HG02943 (cell line): ENCODE measurements at regions not wholly inside any gene's neighbourhood (a gene's known extent, or its start where the extent isn't known, plus 50 kb on each side); places are given as distances from the start of the nearest gene placed in this dataset.

ENCODE experiments used
- ATAC-seq: cut with Tn5 transposase; IDR thresholded peaks from one replicate; pipeline ENCODE4 v1.9.1; 2021; ENCODE audit warnings: mild to moderate bottlenecking, low read depth, moderate library complexity; ENCODE audit not compliant: unreplicated experiment

DNA sequence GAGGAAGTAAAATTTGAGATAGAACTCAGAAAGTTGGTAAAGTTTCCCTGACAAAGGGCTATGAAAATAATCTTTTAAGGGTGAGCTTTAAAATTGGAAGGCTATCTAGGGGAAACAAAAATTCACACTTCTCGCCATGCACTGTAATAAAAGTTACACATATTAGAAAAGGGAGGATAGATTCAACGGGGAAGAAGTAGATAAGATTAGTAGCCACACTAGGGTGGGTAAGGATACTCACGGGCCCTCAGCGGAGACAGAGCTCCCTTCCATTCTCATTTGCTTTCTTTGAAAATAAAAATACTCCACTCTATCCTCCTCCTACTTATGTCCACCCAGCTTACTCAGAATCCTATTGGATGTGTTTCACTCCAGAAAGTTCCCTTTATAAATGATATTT is 691.3 kb upstream of the NR2F2 start:
- no peak for ATAC-seq

DNA sequence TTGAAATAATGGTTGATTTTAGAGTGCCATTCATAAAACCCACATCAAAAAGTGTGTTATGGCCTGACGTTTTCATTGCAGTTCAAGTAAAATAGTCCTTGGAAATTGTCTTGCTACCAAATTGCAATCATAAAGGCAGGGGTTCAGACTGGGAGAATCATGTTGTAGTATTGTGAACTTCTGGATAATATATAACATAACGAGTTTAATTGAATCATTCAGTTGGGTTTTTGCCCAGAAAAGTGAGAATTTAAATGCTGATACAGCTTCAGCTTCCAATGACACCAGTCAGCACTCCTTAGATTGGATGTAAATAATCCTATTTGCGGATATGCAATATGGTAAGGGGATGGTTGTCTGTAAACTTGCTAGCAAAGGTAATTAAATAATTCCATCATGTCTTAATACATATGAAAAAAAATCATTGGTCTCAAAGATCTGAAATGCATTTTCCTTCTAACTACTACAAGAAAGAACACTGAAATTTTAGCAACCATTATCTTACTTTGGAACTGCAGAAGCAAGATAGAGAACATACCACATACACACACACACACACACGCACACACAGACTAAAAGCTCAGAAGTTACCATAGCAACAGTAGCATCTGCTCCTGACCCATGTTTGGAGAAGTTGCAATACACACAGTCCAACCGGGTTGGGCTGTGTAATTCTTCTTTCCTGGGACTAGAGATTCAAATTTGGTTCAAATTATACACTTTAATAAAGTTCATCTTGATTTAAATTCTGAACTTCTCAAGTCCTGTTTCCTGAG is 686.2 kb upstream of the NR2F2 start:
- no peak for ATAC-seq

DNA sequence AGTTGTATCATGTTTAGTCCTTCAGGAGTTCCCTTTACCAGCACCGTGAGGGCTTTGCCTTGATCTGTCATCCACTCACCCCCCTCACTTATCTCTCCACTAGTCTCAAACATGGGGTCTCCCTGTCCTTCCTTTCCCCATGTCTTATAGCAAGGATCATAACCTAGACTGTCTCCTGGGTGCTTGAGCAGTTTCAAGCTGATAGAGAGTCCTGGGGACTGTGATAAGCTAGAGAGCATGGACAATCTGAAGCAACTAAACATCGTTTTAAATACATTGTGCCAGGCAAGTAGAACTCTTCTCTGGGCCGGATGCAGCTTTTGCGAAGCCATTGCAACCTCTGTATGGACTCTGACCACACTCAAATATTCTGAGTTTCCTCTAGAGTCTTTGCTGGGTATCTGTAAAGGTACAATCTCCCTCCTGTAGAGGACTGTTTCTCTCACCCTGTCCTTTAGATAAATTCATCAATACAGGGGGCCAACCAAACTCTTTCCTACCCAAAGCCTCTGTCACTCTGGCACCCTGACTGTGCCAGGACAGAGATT is 684.6 kb upstream of the NR2F2 start:
- ATAC-seq: no peak

DNA sequence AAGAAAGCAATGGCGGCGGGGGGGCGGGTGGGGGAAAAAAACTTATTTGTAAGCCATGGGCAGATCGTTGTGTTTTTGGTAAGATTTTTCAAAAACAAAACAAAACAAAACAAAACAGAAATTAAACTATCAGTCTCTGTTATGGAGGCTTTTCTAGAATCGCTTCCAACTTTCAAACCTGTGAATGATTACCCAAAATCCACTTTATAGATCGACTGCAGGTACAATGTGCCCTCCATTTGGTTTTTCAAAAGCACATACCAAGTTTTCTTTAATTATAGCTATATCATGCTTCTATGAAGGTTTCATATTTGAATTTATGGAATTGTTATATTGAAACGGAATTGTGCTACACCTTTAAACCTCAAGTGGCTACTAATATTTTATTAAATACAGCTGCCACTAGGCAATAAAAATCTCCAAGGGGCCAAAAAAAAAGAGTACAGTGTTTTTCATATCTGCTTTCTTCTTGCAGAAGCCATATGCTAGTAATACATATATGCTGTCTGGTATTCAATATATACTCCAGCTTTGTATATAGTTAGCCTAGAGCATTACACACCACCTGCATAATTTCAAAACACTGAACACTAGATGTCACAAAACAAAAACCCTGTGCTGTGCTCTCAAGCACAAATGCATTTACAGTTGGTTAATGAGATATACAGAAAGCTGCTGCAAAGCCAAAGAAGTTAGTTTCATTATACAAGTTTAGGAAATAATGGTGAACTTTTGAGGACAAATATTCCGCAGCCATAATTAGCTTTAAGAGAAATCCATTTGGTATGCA is 683.8 kb upstream of the NR2F2 start:
- ATAC-seq: no peak

DNA sequence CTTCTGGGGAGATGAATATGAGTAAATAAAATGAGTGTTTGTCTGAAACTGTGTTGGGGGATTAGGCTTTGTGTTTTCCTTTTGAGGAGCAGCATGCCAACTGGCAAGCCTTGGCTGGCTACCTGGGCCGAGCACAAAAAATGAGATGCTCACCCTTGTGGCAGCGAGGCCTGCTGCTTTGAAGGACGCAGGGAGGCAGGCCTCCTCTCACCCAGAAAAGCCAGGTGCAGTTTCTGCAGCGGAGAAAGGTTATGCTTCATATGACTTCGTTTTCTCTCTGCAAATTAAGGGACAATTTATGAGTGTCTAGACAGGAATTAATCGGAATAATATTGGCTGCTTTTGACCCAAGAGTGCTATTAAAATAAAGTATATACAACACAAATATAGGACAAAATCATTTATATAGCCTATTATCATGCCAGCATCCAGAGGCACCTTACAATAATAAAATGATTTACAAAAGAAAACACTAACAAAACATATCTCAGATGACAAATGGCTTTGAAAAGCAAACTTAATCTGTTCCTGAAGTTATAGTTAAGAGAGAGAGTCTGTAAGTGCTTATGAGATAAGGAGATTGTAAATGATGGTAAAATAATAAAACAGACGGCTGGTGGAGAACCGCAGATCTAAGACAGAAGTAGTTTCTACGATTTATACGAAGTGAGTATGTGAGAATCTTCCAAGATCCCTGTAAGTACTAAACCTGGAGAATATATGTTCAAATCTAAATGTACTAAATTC is 682.8 kb upstream of the NR2F2 start:
- ATAC-seq: no peak

DNA sequence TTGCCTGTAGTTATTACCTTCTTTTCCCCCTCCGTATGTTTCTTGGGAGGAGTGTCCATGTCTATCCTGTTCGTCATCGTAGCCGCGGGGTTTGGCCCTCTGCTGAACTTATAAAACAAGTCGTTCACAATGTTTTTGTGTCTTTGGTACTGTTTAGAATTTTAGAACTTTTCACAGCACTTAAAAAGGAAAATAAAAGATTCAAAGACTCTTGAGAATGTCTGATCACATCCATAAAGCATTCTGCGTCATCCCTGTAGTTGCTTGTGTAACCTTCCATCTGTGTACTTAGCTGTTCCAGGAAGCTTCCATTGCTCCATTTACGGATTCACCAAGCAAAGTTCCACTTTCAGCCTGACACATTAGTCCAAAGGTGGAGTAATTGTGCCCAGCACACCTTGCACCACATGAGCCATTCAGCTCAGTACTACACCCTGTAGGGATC is 677.1 kb upstream of the NR2F2 start:
- ATAC-seq: no peak

DNA sequence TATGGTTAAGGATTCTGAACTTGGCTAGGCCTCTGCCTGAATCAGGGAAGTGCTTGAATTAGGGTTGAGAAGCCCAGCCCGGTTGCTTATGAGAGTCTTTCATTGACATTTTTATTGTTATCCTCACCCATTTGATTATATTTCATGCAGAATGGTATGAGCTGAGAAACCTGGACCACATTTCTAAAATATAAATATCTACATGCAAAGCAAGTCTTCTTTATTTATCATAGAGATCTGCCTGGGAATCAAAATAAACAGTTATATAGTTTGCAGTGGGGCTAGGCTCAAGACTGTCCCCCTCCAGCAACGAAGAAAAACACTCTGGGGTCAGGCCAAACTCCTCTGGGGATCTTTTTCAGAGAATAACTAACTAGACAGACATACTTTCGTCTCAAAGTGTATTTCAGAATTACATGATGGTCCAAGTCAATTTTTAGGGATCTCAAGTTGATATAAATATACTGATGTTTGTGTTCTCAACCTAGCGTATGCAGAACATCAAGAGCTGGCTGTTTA is 675.4 kb upstream of the NR2F2 start:
- no peak for ATAC-seq

DNA sequence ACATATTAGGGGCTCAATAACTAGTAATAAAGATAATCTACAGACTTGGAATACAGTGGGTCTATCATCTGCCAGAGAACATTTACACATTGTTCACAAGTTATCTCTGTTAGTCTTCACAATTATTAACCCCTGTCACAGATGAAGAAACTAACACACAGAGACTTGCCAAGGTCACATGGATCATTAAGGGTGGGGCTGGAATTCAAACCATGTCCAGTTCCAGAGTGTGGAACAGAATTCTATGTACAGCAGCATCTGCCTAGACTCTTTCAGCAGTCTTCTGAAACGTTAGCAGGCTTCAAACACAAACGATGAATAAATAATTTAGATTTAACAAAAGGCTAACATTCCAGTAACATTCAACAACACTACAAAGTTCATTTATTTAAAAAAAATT is 673.9 kb upstream of the NR2F2 start:
- ATAC-seq: no peak

DNA sequence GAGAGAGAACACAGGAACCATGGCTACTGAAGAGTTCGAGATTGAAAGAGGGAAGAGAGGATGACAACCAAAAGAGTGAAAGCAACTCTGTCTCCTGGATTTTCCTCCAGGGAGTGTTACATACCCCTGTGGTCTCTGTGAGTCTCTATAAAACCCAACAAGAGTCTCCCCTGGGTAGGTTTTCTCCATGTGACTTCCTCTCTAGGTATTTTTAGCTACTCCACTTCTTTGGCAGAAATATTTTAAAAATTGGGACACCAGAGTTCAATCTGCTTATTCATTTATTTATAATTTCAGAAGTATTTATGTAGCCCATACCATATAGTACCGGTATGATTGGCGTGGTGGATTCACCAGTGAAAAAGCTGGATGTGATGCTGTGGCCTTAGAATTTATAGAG is 671.7 kb upstream of the NR2F2 start:
- no peak for ATAC-seq

DNA sequence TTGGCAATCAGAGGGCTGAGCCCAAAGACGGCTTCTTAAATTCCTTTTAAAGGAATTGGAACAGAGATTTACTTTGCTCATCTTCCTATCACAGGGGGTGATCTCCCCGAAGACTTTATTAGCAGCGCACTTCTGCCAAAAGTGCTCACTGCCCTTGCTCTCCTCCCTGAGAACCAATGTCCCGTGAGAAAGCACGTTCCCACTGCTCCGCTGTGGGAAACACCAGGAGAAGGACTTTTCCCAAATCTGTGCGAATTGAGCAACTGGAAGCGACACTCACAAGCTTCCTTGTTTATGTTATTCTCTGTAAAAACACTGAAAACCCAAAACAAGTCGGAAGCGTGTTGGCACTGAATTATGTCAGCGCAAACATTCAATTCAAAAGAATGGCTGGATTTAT is 670.8 kb upstream of the NR2F2 start:
- no peak for ATAC-seq

DNA sequence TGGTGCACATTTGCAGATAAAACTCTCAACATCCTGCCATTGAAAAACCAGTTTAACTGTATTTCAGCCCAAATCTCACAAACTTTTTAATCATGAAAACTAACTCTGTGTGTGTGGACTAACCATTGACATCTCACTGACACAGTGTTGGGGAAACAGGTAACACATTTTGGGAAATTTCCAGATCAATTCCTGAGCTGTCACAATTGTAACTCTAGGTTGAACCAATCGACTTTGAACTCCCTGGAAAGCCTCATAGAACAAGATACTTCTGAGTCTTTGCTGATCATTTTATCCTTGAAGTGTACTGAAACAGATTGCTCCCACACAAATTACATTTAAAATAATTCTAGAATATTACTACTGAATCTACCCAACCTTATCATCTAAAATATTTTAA is 667.9 kb upstream of the NR2F2 start:
- no peak for ATAC-seq

DNA sequence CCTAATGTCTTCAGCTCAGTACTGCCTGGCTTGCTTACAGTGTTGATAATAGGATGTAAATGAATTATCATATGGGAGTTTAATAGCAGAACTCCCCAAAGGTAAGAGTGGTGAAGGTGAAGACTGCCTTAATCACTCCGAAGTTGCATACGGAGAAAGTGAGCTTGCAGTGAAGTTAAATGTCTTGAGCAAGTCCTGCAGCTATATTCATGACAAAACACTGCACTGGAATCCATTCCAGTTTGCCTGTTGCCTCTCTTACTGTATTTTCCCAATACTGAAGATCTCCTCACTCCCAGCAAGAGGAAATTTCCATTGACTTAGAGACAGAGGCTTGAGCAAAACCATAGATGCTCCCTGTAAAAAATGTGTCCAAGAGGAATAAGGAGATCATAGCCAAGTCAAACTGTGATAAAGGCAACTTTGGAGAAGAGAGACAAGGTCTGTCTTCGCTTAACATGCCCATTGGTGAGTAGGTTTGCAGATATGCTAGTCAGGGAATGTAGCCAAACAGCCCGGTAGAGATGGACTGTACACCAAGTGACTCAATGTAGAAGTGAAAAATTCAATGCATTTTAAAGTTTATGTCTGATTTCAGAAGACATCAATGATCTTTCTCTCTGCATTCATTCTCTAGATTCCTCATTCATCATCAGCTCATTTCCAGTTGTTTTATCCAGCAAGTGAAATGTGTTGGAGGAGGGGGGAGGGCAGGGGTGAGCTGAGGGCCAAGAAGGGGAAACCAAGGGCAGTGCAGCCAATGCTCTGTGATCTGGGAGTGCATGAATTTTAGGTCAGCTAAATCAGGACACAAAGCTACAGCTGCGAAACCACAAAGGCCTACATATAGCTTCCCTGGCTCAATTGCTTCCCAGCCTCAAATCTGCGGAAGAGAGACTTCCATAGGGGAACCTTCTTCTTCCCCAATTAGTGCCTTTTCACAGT is 667.1 kb upstream of the NR2F2 start:
- ATAC-seq: no peak

DNA sequence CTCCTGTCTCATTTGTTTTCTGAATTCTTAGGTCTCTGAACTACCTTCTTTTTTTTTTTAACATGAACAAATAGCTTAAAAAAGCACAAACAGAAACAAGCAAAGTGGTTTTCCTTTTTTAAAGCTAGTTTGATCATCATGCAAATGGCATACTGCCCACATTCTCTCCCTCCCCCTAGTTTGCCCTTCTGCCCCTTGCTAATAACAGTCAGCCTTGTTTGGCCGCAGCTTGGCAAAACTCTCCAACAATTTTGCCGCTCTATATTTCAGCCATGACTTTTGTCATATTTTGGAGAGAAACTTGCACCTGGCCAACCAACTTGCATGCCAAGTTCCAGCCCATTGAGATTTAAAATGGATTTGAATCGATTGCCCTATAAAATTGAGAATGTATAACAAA is 666.0 kb upstream of the NR2F2 start:
- no peak for ATAC-seq

DNA sequence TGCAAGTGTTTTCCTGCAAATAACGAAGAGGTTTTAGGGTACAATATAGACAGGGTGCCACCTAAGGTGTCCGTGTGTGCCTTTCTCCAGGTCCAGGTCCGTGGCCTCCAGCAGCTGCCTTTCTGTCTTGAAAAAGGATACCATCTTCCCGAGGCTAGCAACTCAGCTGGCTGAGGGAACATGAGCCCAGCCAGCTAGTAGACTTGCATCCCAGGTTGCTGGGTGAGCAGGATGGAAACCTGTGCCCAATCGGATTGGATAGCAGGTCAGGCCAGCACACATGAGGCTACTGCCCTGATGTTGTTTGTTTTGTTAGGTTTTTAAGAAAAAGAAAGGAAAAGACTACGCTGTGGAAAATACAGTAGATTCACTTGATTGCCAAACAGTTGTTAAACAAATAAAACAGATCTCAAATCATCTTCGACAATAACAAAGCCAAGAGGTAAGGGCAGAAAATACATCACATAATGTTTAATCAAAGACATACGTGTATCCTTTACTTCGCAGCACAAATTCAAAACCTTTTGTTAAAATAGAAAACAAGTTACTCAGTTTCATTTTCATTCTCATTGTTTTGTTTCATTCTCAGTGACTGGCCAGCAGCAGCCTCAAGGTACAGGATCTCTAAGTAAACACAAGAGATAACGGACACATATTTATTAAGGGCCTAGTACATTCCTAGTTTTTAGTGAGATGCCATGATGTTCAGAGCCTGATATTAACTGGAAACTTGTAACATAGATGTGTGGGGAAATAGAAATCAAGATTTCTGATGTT is 661.2 kb upstream of the NR2F2 start:
- ATAC-seq: no peak

DNA sequence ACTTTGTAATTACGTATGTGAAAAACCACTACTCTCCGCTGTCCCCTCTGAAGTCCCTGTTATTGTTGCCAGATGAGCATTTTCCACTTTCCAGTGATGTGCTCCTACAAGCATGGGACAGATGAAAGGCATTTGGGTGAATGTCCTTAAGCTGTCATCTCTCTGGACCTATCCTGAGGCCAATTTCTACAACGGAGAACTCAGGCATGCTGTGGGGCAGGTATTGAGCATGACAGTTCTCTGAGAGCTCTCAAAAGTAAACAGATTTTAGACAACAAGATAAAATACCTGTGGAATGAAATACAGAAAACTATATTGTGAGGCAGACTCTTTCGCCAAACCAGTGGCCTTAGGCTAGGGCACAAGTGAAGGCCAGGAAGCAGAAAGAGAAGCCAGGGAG is 656.5 kb upstream of the NR2F2 start:
- no peak for ATAC-seq

DNA sequence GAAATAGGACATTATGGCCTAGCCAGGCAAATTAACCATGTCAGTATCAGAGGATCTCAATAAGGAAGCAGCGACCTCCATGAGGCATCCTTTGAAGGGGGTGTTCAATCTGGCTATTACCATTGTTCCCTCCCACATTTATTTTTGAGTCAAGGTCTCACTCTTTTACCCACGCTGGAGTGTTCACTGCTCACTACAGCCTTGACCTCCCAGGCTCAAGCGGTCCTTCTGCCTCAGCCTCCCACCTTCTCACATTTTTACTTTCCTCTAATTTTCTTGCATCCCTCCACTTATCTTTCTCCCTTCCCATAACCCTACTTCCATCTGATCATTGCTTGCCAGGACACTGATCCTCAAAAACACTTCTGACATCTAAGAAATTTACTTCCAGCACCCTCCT is 654.0 kb upstream of the NR2F2 start:
- ATAC-seq: no peak

DNA sequence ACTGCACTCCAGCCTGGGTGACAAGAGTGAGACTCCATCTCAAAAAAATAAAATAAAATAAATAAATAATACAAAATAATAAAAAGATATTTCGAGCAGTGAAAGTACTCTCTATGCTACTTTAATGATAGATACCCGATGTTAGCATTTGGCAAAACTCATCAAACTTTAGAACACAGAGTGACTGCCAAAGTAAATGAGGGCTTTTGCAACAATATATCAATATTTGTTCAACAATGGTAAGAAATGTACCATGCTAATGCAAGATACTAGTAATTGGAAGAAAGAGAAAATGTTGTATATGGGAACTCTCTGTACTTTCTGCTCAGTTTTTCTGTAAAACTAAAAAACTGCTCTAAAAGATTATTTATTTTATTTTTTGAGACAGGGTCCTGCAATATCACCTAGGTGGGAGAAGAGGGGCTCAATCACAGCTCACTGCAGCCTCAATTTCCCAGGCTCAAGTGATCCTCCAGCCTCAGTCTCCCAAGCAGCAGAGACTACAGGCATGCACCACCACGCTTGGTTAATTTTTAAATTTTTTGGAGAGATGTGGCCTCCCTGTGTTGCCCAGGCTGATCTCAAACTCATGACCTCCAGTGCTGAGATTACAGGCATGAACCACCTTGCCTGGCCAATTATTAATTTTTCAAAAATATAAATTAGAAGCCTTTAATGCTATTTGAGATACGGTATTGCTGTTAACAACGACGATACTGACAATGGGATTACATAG is 650.5 kb upstream of the NR2F2 start:
- no peak for ATAC-seq

DNA sequence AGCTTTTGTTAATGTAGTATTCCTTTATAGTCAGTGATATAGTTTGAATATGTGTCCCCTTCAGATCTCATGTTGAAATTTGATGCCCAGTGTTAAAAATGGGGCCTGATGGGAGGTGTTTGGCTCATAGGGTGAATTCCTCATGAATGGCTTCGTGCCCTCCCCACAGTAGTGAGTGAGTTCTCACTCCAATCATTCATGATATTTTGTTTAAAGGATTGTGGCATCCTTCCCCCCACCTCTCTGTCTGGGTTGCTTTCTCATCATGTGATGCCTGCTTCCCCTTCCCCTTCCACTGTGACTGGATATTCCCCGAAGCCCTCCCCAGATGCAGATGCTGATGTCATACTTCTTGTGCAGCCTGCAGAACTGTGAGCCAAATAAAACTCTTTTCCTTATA is 649.8 kb upstream of the NR2F2 start:
- ATAC-seq: no peak
